ENCODE measurements at regions not wholly inside any gene's neighbourhood (a gene's known extent, or its start where the extent isn't known, plus 50 kb on each side); places are given as distances from the start of the nearest gene placed in this dataset.

DNA sequence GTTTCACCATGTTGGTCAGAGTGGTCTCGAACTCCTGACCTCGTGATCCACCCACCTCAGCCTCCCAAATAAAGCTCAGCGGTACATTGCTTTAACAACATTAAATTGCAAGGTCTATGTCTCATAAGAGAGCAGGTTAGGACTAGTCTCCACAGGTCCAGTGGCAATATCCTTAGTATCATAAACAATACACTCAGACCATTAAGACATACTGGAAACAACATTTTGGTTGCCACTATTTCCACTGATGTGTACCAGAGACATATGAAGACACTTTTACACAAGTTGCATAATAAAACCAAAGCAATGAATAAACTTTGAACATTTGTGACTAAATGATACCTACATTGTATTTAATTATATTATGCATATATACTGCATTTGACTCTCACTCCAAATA, 1130.0 kb downstream of the TSN start:
- DNase-seq (ENCODE audit: low read depth), result no peak

DNA sequence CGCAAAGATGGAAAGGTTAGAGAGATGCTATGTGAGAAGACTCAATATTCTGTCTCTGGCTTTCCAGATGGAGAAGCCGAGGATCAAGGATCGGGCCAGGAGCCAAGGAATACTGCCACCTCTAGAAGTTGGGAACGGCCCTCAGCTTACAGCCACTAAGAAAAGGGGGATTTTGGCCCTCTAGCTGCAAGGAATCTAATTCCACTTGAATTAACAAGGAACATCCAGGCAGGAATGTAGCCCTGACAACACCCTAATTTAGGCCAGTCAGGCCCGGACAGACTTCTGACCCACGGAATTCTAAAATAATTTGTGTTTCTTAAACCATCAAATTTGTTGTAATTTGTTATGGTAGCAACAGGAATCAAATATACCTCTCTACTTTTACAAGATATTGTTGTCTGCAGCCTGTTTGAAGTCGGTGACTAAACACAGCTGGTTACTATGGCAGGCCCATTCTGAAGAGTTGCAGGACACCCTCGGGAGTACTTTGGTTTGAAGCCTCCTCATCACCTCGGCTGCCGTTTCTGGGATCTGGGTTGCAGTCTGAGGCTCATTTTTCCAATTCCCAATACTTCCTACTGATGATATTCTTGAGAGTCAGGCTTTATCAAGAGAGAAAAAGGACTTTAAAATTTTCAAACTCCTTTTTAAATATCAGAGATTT, 1131.2 kb downstream of the TSN start:
- DNase-seq (ENCODE audit: low read depth), result no peak

DNA sequence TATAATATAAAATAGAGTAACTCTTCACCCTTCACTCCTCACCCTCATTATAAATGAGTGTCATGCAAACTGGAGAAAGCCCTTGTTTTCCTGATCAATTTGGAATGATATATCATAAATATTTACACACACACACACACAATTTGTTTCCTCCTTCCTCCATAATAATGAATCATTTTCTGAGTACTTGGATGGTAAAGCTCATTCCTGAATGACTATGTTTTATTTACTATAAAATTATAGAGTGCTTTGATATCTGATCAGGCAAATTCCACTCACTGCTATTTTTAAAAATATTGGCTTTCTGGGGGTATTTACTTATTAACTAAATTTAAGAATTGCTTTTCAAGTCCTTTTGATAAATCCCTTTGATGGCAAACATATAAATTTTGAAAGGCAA, 1125.5 kb upstream of the CNTNAP5 start:
- no peak for DNase-seq (ENCODE audit: low read depth)

DNA sequence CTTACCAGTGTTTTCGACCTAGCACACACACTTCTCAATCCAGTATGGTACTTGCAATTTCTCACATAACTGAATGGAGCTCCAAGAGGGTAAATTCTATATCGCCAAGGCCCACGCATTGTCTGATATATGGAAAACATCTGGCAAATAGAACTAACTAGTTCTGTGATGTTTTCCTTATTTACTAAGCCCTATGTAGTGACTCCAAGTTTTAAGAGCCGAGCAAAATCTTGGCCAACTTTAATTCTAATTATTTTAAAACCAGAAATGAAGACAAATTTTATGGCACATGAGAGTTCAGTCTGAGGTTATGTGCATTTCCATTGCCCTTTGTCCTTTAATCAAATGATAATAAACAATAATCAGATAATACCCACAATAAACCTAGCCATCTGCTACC, 1119.7 kb upstream of the CNTNAP5 start:
- no peak for DNase-seq (ENCODE audit: low read depth)

DNA sequence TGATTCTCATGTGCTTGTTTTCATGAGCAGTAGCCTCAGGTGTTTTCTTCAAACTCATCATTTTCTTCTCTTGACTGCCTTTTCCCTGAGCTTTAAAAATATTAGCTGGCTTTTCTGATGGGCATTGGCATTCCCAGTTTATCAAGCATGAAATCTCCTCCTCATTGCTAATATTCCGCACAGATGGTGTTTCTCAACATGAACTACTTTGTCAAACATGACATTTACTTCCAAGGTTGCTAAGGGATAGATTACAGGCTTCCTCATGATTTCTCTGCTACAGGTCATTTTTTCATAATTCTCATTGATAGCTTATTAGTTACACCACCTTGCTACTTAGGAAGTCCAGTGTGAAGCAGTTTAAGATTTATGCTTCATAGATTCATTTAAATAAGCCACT, 1116.9 kb upstream of the CNTNAP5 start:
- DNase-seq (ENCODE audit: low read depth), result no peak

DNA sequence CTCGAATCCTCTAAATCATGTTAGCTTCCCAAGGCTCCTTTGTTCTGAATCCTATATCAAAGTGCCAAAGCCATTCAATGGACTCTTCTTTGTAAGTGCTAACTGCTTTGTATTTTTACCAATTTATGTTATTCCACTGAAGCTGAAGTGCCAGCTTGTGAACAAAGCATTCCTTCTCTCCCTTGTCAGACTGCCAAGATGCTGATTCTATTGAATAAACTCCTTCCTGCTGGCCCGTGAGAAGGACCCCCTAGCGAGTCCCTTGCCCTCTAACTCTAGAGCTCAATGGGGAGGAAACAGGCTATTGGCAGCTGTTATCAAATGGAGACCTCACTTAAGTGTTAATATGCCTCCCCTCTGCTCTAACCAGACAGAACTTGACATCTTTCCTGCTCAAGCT, 1097.9 kb upstream of the CNTNAP5 start:
- no peak for DNase-seq (ENCODE audit: low read depth)

DNA sequence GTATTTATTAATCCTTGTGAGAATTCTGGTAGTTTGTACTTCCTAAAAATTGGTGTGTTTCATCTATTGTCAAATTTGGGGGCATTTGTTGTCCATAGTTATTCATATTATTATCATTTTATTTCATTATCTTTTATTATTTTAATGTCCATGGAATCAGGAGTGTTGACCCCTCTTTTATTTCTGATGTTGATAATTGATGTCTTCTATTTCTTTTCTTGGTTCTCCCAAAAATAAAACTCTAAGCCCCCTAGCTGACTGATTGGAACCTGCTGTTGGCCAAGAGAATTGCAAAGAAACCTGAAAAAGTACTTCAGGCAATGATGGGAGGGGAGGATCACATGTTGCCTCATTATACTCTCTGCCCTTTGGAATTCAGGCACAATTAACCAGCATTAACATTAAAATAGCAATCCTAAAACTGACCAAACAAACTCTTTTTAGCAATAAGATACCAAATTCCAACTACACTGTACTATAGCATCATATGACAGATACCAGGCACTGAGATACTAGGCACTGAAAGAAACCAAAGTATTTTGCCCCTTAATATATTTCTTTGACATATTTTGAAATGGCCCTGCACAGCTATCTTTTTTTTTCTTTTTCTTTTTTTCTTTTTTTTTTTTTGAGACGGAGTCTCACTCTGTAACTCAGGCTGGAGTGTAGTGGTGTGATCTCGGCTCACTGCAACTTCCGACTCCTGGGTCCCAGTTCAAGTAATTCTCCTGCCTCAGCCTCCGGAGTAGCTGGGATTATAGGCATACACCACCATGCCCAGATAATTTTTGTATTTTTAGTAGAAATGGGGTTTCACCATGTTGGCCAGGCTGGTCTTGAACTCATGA, 1097.2 kb upstream of the CNTNAP5 start:
- no peak for DNase-seq (ENCODE audit: low read depth)

DNA sequence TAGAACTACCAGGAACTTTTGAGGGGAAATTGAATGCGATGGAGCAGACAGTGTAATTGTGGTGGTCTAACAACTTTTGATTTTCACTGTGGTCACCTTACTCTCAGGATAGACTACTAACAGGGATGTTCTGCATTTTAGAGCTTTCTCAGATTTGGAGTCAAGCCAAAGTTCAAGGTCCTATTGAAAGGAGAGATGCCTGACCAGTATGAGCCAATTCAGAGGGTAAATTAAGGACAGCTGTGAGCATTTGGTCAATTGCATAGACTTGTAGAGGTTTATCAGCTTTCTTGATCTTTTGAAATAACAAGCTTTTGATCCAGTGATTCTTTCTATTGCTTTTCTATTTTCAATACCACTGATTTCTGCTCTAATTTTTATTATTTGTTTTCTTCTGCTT, 1095.7 kb upstream of the CNTNAP5 start:
- no peak for DNase-seq (ENCODE audit: low read depth)

DNA sequence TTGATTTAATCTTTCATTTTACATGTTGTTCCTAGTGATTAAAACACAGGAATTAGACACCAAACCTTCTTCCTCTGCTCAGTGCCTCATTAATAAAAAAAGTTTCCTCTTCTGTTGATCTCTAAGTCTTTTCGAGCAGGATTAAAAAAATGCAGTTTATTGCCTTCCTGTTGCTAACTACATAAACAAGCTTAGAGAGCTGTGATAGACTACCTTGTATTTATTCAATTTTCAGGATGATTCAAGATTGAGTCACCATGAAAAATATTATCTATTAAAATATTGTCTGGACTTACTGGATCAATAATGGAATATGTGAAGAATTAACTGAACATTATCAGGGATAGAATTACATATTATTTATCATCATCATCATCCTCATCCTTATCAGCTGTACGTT, 1089.6 kb upstream of the CNTNAP5 start:
- DNase-seq (ENCODE audit: low read depth), result no peak

DNA sequence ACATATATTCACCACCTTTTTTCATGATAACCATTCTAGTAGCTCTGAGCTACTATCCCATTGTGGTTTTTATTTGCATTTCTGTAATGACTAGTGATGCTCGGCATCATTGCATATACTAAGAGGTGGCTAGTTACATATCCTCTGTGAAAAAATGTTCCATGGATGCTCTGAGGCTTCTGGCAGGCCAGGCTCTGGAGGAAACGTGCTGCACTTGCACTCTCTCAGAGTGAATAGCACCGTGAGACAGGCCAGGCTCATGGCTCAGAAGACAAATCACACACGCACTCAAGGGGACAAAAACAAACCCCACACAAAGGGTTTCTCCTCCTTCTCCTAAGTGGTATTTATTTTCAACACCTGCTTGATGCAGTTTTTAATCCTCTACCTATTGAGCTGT, 1085.3 kb upstream of the CNTNAP5 start:
- DNase-seq (ENCODE audit: low read depth), result no peak

DNA sequence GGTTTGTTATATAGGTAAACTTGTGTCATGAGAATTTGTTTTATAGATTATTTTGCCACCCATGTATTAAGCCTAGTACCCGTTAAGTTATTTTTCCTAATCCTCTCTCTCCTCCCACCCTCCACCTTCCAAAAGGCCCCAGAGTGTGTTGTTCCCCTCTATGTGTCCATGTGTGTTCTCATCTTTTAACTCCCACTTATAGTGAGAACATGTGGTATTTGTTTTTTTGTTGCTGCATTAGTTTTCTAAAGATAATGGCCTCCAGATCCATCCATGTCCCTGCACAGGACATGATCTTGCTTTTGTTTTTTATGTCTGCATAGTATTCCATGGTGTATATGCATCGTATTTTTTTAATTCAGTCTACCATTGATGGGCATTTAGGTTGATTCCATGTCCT, 1075.6 kb upstream of the CNTNAP5 start:
- no peak for DNase-seq (ENCODE audit: low read depth)

DNA sequence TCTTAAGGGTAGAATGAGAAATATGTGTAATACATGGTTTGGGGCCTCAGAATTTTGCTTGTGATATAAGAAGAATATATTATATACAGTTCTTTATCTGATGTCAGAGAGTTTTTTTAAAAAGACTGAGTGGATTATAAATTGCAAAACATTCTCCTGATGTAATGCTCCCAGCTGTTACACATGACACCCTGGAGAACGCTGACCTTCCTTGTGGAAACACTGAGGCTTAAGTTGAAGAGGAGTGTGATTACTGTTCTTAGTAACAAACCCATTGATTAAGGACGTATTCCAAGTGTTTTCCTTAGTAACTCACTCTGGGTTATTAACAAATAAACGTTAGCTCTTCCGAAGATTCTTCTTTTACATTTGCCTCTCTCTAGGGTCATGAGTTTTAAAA, 1069.3 kb upstream of the CNTNAP5 start:
- no peak for DNase-seq (ENCODE audit: low read depth)

DNA sequence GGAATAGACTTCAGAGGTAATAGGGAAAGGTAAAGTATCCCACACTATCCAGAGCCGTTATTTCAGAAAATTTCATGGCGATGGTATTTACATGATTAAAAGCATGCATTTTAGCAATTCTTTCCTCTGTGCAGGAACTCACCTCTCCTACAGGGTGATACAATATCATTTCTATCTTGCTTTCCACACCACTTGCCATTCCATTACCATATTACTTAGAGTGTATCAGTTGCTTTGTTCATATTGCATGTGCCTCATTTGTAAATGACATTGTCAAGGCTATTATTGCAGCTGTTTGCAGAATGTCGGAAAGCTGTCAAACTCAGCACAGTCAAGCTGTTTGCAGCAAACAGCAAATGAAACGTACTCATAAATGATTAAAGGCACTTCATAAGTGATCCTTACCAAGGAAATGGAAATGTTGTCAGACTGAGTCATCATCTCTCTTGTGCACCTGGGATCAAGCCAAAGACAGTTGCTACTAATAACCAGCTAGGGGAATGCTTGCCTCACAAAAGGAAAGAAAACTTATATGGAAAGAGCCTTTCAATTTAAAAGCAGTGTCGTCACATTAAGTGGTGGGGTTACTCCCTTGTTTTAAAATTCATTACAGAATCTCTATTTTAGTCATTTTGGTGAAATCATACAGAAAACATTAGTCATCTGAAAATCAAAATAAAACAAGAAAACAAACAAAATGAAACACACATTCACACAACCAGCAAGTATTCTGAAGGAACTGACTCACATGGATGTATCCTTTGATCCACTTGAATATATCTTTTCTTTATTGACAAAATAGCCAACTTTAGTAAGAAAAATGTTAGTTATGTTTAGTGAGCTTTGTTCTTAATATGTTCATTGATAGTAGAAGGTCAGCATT, 1064.1 kb upstream of the CNTNAP5 start:
- no peak for DNase-seq (ENCODE audit: low read depth)

DNA sequence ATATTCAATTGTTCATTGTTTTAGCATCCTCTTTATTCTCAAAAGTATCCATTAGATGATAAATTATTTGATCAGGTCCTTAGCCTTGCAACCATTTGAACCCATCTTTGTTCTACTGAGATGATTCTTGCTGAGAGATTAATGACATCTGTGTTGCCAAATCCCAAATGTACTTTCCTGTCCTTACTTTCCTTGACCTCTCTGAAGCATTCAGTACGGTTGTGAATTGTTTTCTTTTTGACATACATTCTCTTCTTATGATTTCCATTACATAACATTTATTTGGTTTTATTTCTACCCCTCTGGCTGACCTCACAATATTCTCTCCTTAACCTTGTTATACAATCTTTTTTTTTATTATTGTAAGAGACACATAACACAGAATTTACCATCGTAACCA, 1058.6 kb upstream of the CNTNAP5 start:
- DNase-seq (ENCODE audit: low read depth), result no peak

DNA sequence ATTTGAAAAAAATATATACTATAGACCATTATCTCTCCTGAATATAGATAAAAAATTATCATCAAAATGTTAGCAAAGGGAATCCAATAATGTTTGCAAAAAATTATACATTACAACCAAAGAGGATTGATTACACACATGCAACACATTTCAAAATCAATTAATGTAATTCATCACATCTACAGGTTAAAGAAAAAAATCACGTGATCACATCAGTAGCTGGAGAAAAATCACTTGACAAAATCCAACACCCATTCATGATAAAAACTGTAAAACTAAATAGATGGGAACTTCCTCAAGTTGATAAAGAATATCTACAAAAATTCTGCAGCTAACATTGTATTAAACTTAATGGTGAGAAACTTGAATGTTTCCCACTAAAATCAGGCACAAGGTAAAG, 1047.5 kb upstream of the CNTNAP5 start:
- DNase-seq (ENCODE audit: low read depth), result no peak

DNA sequence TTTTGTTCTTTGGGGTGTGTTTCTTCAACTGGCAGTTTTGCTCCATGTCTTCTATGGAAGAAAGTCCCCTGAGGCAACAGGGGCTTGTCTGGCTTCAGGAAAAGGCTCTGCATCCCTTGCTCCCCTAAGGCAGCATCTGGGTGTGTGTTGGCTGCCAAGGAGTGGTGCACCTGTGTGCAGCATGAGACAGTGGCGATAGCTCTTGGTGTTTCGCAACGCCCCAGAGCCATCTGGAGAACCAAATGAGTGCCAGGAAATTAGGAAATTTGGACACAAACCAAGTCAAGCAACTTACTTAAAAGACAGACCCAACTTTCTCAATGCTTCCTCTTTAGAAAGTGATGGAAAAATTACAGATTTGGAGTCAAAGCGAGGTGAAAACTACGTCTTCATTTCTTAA, 1044.4 kb upstream of the CNTNAP5 start:
- DNase-seq (ENCODE audit: low read depth), result no peak

DNA sequence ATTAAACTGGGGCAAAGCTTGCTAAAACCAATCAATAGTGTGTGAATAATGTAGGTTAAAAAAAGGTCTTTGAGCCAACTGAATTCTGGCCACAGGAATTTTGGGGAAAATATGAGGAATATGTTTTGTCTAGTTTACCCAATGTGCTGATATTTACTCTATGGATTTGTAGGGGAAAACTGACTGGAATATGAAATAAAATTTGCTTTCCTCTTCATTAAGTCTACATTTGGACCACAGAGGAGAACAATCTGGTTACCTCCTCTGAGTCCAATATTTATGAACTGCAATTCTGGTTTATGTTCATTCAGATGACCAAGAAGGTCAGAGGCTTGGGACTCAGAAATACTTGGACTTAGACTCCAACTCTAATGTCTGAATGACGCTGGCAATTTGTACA, 1042.2 kb upstream of the CNTNAP5 start:
- no peak for DNase-seq (ENCODE audit: low read depth)

DNA sequence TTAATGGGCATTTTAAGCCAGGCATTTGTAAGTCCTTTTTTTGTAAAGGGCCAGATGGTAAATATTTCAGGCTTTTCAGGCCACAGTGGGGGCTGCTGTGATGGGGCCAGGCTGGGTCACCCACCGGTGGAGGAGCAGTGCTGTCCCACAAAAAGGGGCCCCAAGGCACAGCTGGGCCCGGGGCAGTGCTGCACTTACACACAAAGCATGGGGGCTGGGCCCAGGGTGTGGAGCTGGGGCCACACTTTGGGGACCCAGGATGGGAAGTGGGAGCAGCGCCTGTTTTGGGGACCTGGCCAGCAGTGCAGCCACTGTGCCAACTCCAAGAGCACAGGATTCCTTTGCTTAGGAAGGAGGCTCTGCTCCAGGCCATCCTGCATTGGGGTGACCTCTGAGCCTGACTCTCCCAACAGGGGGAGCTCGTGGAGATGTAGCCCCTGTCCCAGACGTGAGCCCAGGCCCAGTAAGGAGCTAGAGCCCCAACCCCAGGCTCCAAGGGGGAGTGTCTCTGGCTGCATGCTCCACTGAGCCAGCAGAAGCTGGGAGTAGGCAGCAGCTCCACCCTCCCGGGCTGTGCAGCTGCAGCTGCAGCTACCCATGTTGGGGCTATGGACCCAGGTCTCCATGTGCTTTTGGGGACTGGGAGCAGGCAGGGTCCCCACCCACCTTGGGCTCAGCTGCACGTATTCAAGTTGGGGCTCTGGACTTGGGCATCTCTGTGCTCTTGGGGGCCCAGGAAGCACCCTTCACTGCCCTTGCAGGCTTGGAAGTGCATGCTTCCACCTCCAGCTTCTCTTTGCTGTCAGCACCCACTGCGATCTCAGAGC, 1036.5 kb upstream of the CNTNAP5 start:
- no peak for DNase-seq (ENCODE audit: low read depth)

DNA sequence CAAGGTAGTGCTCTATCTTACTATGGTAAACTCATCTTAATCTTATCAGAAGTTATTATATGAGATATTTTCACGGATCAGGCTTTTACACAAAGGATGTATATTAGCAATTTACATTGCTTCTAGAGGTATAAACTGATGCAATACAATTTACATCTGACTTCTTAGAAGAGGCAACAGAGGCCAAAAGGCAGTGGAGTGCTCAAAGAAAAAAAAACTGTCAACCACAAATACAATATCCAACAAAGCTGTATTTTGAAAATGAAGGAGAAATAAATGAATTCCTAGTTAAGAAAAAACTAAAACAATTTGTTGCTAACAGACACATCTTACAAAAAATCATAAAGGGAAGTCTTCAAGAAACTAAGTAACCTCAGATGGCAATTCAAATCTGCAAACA, 1031.5 kb upstream of the CNTNAP5 start:
- no peak for DNase-seq (ENCODE audit: low read depth)

DNA sequence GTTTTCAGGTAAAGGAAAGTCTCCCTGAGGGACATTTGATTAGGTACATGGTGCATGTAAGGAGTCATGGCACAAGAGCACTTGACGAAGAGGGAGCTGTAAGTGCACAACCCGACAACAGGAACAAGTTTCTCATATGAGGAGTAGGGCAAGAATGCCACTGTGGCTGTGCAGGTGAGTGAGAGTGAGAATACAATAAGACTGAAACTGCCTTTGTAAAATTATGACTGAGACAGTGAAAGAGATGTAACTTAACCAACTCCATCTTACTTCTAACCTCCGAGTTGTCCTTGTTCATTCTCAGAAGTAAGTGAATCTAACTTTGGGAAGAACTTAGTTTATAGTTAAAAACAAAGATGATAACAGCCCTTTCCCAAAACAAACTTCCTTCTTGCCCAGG, 1025.8 kb upstream of the CNTNAP5 start:
- no peak for DNase-seq (ENCODE audit: low read depth)

DNA sequence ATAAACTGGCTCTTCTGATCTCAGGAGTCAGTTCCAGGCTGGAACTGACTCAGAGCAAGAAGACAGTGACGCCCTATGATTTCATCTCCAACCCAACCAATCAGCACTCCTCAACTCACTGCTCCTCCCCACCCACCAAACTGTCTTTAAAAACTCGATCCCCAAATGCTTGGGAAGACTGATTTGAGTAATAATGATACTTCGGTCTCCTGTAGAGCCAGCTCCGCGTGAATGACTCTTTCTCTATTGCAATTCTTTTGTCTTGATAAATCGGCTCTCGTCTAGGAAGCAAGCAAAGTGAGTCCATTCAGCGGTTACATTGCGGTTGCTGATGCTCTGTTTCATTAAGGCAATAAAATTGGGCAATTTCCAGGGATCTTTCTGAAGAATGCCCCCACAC, 1025.3 kb upstream of the CNTNAP5 start:
- no peak for DNase-seq (ENCODE audit: low read depth)

DNA sequence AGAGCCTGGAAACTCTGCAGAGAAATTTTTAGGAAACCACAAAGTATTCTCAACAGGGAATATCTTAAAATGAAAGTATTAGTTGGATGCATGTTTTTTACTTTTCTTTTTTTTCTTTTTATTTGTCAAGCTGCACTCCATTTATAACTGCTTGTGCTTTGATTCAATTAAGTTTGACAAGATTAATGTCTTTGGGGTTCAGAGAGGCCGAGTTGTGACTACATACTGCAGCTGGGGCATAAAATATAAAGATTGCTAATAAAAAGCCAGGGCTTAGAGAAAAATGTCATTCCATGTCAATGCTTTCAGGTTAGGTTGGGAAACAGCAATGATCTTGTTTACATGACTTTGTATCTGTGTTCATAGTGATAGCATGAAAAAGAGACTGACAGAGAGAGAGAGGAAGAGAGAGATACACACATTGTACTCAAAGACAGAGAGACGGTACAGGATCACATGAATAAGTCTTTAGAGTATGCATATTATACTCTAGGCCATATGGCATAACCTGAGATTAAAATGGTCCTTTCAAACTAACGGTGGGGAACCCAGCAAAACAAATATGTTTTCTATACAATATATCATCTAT, 1022.3 kb upstream of the CNTNAP5 start:
- no peak for DNase-seq (ENCODE audit: low read depth)

All from HS-27A (cell line).